OCI-LY3 (cell line): ENCODE measurements at regions not wholly inside any gene's neighbourhood (a gene's known extent, or its start where the extent isn't known, plus 50 kb on each side); places are given as distances from the start of the nearest gene placed in this dataset.

Experiments
- H2AFZ ChIP-seq: fragments of 200-600, 300-600 bp; shearing (Covaris generic); 2 replicates; pipeline ENCODE4 v1.6.0; 2014; ENCODE audit warnings: antibody characterized with exemption, low read depth, low read length
- H3K27ac ChIP-seq: fragments of 200-600, 300-600 bp; sonication (generic); 2 replicates; pipeline ENCODE4 v1.5.1; 2014; ENCODE audit warnings: mild to moderate bottlenecking, low read length, moderate library complexity, mixed read lengths
- H3K27me3 ChIP-seq: fragments of 200-600, 300-600 bp; sonication (generic); 2 replicates; pipeline ENCODE4 v1.6.1; 2014; ENCODE audit warnings: low read depth, low read length, mixed read lengths
- H3K36me3 ChIP-seq: fragments of 200-600, 300-600 bp; sonication (generic); replicated peaks from 2 replicates; pipeline ENCODE3; 2014; ENCODE audit warnings: low read depth, low read length, mixed read lengths
- H3K4me1 ChIP-seq: fragments of 300-600, 200-600 bp; sonication (generic); 2 replicates; pipeline ENCODE4 v1.6.1; 2014; ENCODE audit warnings: low read length, mixed read lengths
- H3K4me2 ChIP-seq: fragments of 200-600, 300-600 bp; sonication (generic); 2 replicates; pipeline ENCODE4 v1.6.1; 2014; ENCODE audit warnings: low read length, mixed read lengths
- H3K4me3 ChIP-seq: fragments of 300-600, 200-600 bp; sonication (generic); 2 replicates; pipeline ENCODE4 v1.5.1; 2014; ENCODE audit warnings: antibody characterized with exemption, mild to moderate bottlenecking, low read length, moderate library complexity
- H3K79me2 ChIP-seq: fragments of 300-600, 200-600 bp; shearing (Covaris generic); 2 replicates; pipeline ENCODE4 v1.6.1; 2014; ENCODE audit warnings: mild to moderate bottlenecking, low read length, mixed read lengths
- H3K9ac ChIP-seq: fragments of 300-600, 200-600 bp; shearing (Covaris generic); 2 replicates; pipeline ENCODE4 v1.6.0; 2014; ENCODE audit warnings: mild to moderate bottlenecking, low read length, moderate library complexity
- H3K9me3 ChIP-seq: fragments of 200-600, 300-600 bp; shearing (Covaris generic); 2 replicates; pipeline ENCODE4 v1.6.1; 2014; ENCODE audit warnings: low read length, mixed read lengths; ENCODE audit not compliant: insufficient read depth
- H4K20me1 ChIP-seq: fragments of 200-600, 300-600 bp; sonication (generic); 2 replicates; pipeline ENCODE4 v1.6.1; 2016; ENCODE audit warnings: low read length, mixed read lengths; ENCODE audit not compliant: insufficient read depth
- EZH2phosphoT487 ChIP-seq: fragments of 200-600 bp; shearing (Covaris generic); IDR thresholded peaks from 2 replicates; pipeline ENCODE4 v1.6.1; 2018; ENCODE audit warnings: antibody characterized with exemption, mixed run types, low read depth
- TF ChIP-seq, protein P1 (sequence below): fragments of 200-600, 300-600 bp; sonication (generic); IDR thresholded peaks from 2 replicates; pipeline ENCODE4 v1.5.1; 2014; ENCODE audit warnings: antibody characterized with exemption, low read length, low read depth

DNA sequence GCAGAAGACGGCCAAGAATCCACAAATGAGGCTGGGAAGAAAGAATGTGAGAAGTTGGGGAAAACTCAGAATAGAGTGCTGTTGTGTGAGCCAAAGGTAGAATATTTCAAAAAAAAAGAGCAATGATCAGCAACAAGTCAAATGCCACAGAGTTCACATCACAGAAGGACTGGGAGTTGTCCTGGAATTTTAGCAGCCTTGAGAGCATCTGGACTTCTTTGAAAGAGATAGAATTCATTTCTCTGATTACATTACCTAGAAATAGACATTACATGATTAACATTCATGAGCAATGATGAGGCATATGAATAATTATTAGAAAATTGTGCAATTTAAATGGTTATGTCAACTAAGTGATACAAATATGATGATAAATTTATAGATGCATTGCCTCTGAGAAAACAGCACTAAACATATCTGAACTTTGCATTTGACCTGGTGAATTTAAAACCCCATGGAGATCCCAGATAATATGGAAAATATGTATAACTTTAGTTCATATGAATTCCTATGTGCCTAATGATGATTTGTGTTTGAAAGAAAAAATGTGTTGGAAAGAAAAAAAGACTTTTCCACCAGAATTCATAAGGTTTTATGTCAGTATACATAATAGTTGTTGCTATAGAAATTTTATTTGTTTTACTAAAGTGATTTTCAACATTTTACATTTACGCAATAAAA is 186.2 kb downstream of the POSTN start:
- no peaks in the 10 kb centered on the region for H3K27me3 ChIP-seq
- H3K4me2 ChIP-seq = no peak overlapping the region
- no peaks in the 10 kb centered on the region for H3K79me2 ChIP-seq
- H3K9me3 ChIP-seq = no peaks in the 10 kb centered on the region
- H3K4me1 ChIP-seq = no peaks in the 10 kb centered on the region
- TF ChIP-seq, protein P1, sequence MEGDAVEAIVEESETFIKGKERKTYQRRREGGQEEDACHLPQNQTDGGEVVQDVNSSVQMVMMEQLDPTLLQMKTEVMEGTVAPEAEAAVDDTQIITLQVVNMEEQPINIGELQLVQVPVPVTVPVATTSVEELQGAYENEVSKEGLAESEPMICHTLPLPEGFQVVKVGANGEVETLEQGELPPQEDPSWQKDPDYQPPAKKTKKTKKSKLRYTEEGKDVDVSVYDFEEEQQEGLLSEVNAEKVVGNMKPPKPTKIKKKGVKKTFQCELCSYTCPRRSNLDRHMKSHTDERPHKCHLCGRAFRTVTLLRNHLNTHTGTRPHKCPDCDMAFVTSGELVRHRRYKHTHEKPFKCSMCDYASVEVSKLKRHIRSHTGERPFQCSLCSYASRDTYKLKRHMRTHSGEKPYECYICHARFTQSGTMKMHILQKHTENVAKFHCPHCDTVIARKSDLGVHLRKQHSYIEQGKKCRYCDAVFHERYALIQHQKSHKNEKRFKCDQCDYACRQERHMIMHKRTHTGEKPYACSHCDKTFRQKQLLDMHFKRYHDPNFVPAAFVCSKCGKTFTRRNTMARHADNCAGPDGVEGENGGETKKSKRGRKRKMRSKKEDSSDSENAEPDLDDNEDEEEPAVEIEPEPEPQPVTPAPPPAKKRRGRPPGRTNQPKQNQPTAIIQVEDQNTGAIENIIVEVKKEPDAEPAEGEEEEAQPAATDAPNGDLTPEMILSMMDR = no peak
- TF ChIP-seq EZH2phosphoT487 = no peak
- H3K36me3 ChIP-seq = no peaks in the 10 kb centered on the region
- H3K27ac ChIP-seq = no peak overlapping the region
- no peak overlapping the region for H2AFZ ChIP-seq
- no peak overlapping the region for H3K4me3 ChIP-seq
- no peak overlapping the region for H3K9ac ChIP-seq
- no peaks in the 10 kb centered on the region for H4K20me1 ChIP-seq

DNA sequence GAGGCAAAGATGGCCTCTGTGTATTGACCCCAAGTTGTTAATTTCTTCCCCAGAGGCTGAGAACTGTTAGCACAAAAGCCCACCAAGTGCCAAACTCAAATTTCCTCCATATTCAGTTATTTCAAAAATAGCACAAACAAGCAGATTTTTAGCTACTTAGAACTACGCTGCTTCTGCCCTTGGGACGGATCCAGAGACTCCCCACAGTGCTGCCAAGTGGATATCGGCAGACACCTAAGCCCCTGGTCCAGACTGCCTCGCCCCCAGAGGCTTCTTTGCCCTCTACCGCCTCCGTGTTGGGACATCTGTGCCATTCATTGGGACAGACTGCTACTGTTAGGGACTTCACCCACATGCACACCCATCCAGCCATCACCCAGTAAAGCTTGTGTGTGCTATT is 188.3 kb downstream of the POSTN start:
- no peaks in the 10 kb centered on the region for H3K36me3 ChIP-seq

DNA sequence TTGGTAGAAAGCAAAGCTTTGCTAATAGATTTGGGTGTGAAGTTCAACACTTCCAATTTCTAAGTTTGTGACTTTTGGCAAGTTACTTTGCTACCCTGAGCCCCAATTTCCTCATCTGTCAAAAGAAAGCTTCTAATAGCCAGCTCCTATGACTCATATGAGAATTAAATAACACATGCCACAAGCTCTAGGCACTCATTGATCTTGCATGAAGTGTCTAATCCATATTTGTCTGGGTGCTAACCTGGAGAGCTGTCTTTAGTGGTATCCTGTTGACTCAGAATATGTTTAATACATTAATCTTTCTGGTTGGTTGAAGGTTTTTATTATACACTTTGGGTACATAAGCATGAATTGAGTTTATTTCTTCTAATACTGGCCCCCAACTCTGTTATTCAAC is 188.8 kb downstream of the POSTN start:
- Histone ChIP-seq H4K20me1 (no peaks in the 10 kb centered on the region), H3K4me1 (no peaks in the 10 kb centered on the region), H3K36me3 (no peaks in the 10 kb centered on the region), H3K27me3 (no peaks in the 10 kb centered on the region), H3K27ac (no peak overlapping the region), H3K79me2 (no peaks in the 10 kb centered on the region), H3K9me3 (no peaks in the 10 kb centered on the region), H2AFZ (no peak overlapping the region), H3K4me3 (no peak overlapping the region), H3K4me2 (no peak overlapping the region), H3K9ac (no peak overlapping the region)
- TF ChIP-seq, protein P1 = no peak
- no peak for TF ChIP-seq EZH2phosphoT487

More for the DNA sequence above, 188.3 kb downstream of the POSTN start:
- H3K9me3 ChIP-seq = no peaks in the 10 kb centered on the region
- H3K9ac ChIP-seq = no peak overlapping the region
- H4K20me1 ChIP-seq = no peaks in the 10 kb centered on the region
- no peak overlapping the region for H3K4me2 ChIP-seq
- H3K27me3 ChIP-seq = no peaks in the 10 kb centered on the region
- H2AFZ ChIP-seq = no peak overlapping the region
- no peak overlapping the region for H3K4me3 ChIP-seq
- no peaks in the 10 kb centered on the region for H3K4me1 ChIP-seq
- no peaks in the 10 kb centered on the region for H3K79me2 ChIP-seq
- H3K27ac ChIP-seq = no peak overlapping the region
- TF ChIP-seq, protein P1 = no peak
- no peak for TF ChIP-seq EZH2phosphoT487

DNA sequence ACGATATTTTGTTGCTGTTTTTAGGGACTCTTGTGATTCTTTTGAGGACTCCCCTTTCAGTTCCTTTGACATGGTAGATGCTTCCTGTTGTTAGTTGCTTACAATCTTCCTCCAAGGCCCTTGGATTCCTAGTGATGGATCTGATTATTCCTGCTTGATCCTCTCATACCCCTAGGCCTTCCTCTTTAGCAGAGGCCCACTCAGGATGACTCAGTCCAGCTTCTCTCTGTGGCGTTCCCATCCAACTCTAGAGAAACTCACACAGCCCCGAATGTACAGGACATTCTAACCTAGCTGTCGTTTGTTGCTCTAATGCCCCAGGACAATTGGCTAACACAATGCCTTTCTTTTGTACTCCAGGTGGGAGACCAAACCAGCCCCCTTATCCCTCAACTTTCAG is 191.4 kb downstream of the POSTN start:
- Histone ChIP-seq H3K9ac (no peak overlapping the region), H3K27me3 (no peaks in the 10 kb centered on the region), H3K36me3 (no peaks in the 10 kb centered on the region), H3K4me3 (no peak overlapping the region), H4K20me1 (no peaks in the 10 kb centered on the region), H2AFZ (no peak overlapping the region), H3K9me3 (no peaks in the 10 kb centered on the region), H3K27ac (no peak overlapping the region), H3K79me2 (no peaks in the 10 kb centered on the region), H3K4me2 (no peak overlapping the region), H3K4me1 (no peaks in the 10 kb centered on the region)
- TF ChIP-seq, protein P1 = no peak
- no peak for TF ChIP-seq EZH2phosphoT487
